ENCODE measurements at regions not wholly inside any gene's neighbourhood (a gene's known extent, or its start where the extent isn't known, plus 50 kb on each side); places are given as distances from the start of the nearest gene placed in this dataset.

- H3K36me3 ChIP-seq (ENCODE audit: insufficient read depth, low read length), result no peaks in the 10 kb centered on the region
- H3K4me3 ChIP-seq (ENCODE audit: low read length), result no peak overlapping the region
- H3K9me3 ChIP-seq (ENCODE audit: insufficient read depth, low read depth, low read length), result no peaks in the 10 kb centered on the region
- 85% methylated on average over 4 of the region's 4 CpGs for WGBS
- peaks cover 12% of the 10 kb centered on the region for H3K27me3 ChIP-seq (ENCODE audit: insufficient read depth, low read length)
- H3K4me1 ChIP-seq (ENCODE audit: insufficient read depth, low read length), result peaks cover 2% of the 10 kb centered on the region; the same call in 1 of the 2 replicates
- no peak overlapping the region for H3K9ac ChIP-seq (ENCODE audit: low read depth, low read length)
- H3K27ac ChIP-seq (ENCODE audit: low read depth, low read length), result no peak overlapping the region
Measured at GRCh38 chr7:91343420-91343960, 79.3 kb downstream of the FZD1 start.

- peaks cover 2% of the 10 kb centered on the region; the same call in 1 of the 2 replicates for H3K4me1 ChIP-seq (ENCODE audit: insufficient read depth, low read length)
Measured at GRCh38 chr7:91343996-91344629, 79.9 kb downstream of the FZD1 start.

GRCh38 chr7:91344911-91345310 is 80.7 kb downstream of the FZD1 start:
- no peak overlapping the region for H3K27ac ChIP-seq (ENCODE audit: low read depth, low read length)
- peaks cover 26% of the 10 kb centered on the region for H3K27me3 ChIP-seq (ENCODE audit: insufficient read depth, low read length)
- no peak overlapping the region for H3K4me3 ChIP-seq (ENCODE audit: low read length)
- no peak overlapping the region for H3K9ac ChIP-seq (ENCODE audit: low read depth, low read length)
- no peaks in the 10 kb centered on the region for H3K9me3 ChIP-seq (ENCODE audit: insufficient read depth, low read depth, low read length)
- peaks cover 2% of the 10 kb centered on the region; the same call in 1 of the 2 replicates for H3K4me1 ChIP-seq (ENCODE audit: insufficient read depth, low read length)
- WGBS, result 94% methylated on average over 5 of the region's 5 CpGs
- H3K36me3 ChIP-seq (ENCODE audit: insufficient read depth, low read length), result no peaks in the 10 kb centered on the region

More at GRCh38 chr7:91343996-91344629, 79.9 kb downstream of the FZD1 start:
- 91% methylated on average over 5 of the region's 6 CpGs for WGBS
- Histone ChIP-seq H3K9me3 (ENCODE audit: insufficient read depth, low read depth, low read length) (no peaks in the 10 kb centered on the region), H3K36me3 (ENCODE audit: insufficient read depth, low read length) (no peaks in the 10 kb centered on the region), H3K27ac (ENCODE audit: low read depth, low read length) (no peak overlapping the region), H3K9ac (ENCODE audit: low read depth, low read length) (no peak overlapping the region), H3K4me3 (ENCODE audit: low read length) (no peak overlapping the region), H3K27me3 (ENCODE audit: insufficient read depth, low read length) (peaks cover 18% of the 10 kb centered on the region)

- peaks cover 2% of the 10 kb centered on the region; the same call in 1 of the 2 replicates for H3K4me1 ChIP-seq (ENCODE audit: insufficient read depth, low read length)
- H3K27ac ChIP-seq (ENCODE audit: low read depth, low read length), result no peak overlapping the region
- H3K36me3 ChIP-seq (ENCODE audit: insufficient read depth, low read length), result no peaks in the 10 kb centered on the region
- H3K9ac ChIP-seq (ENCODE audit: low read depth, low read length), result no peak overlapping the region
- peaks cover 31% of the 10 kb centered on the region for H3K27me3 ChIP-seq (ENCODE audit: insufficient read depth, low read length)
- no peaks in the 10 kb centered on the region for H3K9me3 ChIP-seq (ENCODE audit: insufficient read depth, low read depth, low read length)
- no peak overlapping the region for H3K4me3 ChIP-seq (ENCODE audit: low read length)
- WGBS, result 80% methylated on average over 1 of the region's 1 CpG
Measured at GRCh38 chr7:91345449-91345848, 81.2 kb downstream of the FZD1 start.

GRCh38 chr7:91346426-91346825 is 82.2 kb downstream of the FZD1 start:
- Histone ChIP-seq H3K4me1 (ENCODE audit: insufficient read depth, low read length) (peaks cover 2% of the 10 kb centered on the region; the same call in 1 of the 2 replicates), H3K9ac (ENCODE audit: low read depth, low read length) (no peak overlapping the region), H3K9me3 (ENCODE audit: insufficient read depth, low read depth, low read length) (no peaks in the 10 kb centered on the region), H3K4me3 (ENCODE audit: low read length) (no peak overlapping the region), H3K27ac (ENCODE audit: low read depth, low read length) (no peak overlapping the region), H3K27me3 (ENCODE audit: insufficient read depth, low read length) (peaks cover 41% of the 10 kb centered on the region), H3K36me3 (ENCODE audit: insufficient read depth, low read length) (no peaks in the 10 kb centered on the region)

GRCh38 chr7:91347290-91347689 is 83.1 kb downstream of the FZD1 start:
- 93% methylated on average over 3 of the region's 3 CpGs for WGBS
- no peak overlapping the region for H3K4me3 ChIP-seq (ENCODE audit: low read length)
- H3K4me1 ChIP-seq (ENCODE audit: insufficient read depth, low read length), result peaks cover 11% of the 10 kb centered on the region; the same call in 1 of the 2 replicates
- peaks cover 50% of the 10 kb centered on the region for H3K27me3 ChIP-seq (ENCODE audit: insufficient read depth, low read length)
- no peaks in the 10 kb centered on the region for H3K9me3 ChIP-seq (ENCODE audit: insufficient read depth, low read depth, low read length)
- H3K27ac ChIP-seq (ENCODE audit: low read depth, low read length), result no peak overlapping the region
- no peaks in the 10 kb centered on the region for H3K36me3 ChIP-seq (ENCODE audit: insufficient read depth, low read length)
- H3K9ac ChIP-seq (ENCODE audit: low read depth, low read length), result no peak overlapping the region

GRCh38 chr7:91348711-91349110 is 84.5 kb downstream of the FZD1 start:
- peaks cover 63% of the 10 kb centered on the region for H3K27me3 ChIP-seq (ENCODE audit: insufficient read depth, low read length)
- H3K9me3 ChIP-seq (ENCODE audit: insufficient read depth, low read depth, low read length), result no peaks in the 10 kb centered on the region
- no peak overlapping the region for H3K27ac ChIP-seq (ENCODE audit: low read depth, low read length)
- no peak overlapping the region for H3K4me3 ChIP-seq (ENCODE audit: low read length)
- peaks cover 15% of the 10 kb centered on the region; the same call in 1 of the 2 replicates for H3K4me1 ChIP-seq (ENCODE audit: insufficient read depth, low read length)
- H3K36me3 ChIP-seq (ENCODE audit: insufficient read depth, low read length), result no peaks in the 10 kb centered on the region
- H3K9ac ChIP-seq (ENCODE audit: low read depth, low read length), result no peak overlapping the region

GRCh38 chr7:91351374-91351773 is 87.1 kb downstream of the FZD1 start:
- Histone ChIP-seq H3K27me3 (ENCODE audit: insufficient read depth, low read length) (peaks cover 88% of the 10 kb centered on the region), H3K4me1 (ENCODE audit: insufficient read depth, low read length) (peaks cover 31% of the 10 kb centered on the region; the same call in 1 of the 2 replicates), H3K36me3 (ENCODE audit: insufficient read depth, low read length) (no peaks in the 10 kb centered on the region), H3K4me3 (ENCODE audit: low read length) (no peak overlapping the region), H3K27ac (ENCODE audit: low read depth, low read length) (no peak overlapping the region), H3K9ac (ENCODE audit: low read depth, low read length) (no peak overlapping the region), H3K9me3 (ENCODE audit: insufficient read depth, low read depth, low read length) (no peaks in the 10 kb centered on the region)
- WGBS, result 96% methylated on average over 3 of the region's 3 CpGs

- H3K36me3 ChIP-seq (ENCODE audit: insufficient read depth, low read length), result no peaks in the 10 kb centered on the region
- H3K4me1 ChIP-seq (ENCODE audit: insufficient read depth, low read length), result peaks cover 33% of the 10 kb centered on the region; the same call in 1 of the 2 replicates
- peaks cover 93% of the 10 kb centered on the region for H3K27me3 ChIP-seq (ENCODE audit: insufficient read depth, low read length)
- H3K27ac ChIP-seq (ENCODE audit: low read depth, low read length), result no peak overlapping the region
- H3K4me3 ChIP-seq (ENCODE audit: low read length), result no peak overlapping the region
- H3K9me3 ChIP-seq (ENCODE audit: insufficient read depth, low read depth, low read length), result no peaks in the 10 kb centered on the region
- H3K9ac ChIP-seq (ENCODE audit: low read depth, low read length), result no peak overlapping the region
- WGBS, result 79% methylated on average over 4 of the region's 4 CpGs
Measured at GRCh38 chr7:91352091-91352490, 87.9 kb downstream of the FZD1 start.

GRCh38 chr7:91353848-91354247 is 89.6 kb downstream of the FZD1 start:
- 9% methylated on average over 2 of the region's 2 CpGs for WGBS

GRCh38 chr7:91355695-91356435 is 91.6 kb downstream of the FZD1 start:
- no peaks in the 10 kb centered on the region for H3K36me3 ChIP-seq (ENCODE audit: insufficient read depth, low read length)
- H3K27ac ChIP-seq (ENCODE audit: low read depth, low read length), result no peak overlapping the region
- 4% methylated on average over 6 of the region's 7 CpGs for WGBS
- H3K4me3 ChIP-seq (ENCODE audit: low read length), result no peak overlapping the region
- no peaks in the 10 kb centered on the region for H3K9me3 ChIP-seq (ENCODE audit: insufficient read depth, low read depth, low read length)
- H3K4me1 ChIP-seq (ENCODE audit: insufficient read depth, low read length), result peaks cover 34% of the 10 kb centered on the region; the same call in 1 of the 2 replicates
- no peak overlapping the region for H3K9ac ChIP-seq (ENCODE audit: low read depth, low read length)
- H3K27me3 ChIP-seq (ENCODE audit: insufficient read depth, low read length), result peaks cover 98% of the 10 kb centered on the region

More at GRCh38 chr7:91353848-91354247, 89.6 kb downstream of the FZD1 start:
- H3K36me3 ChIP-seq (ENCODE audit: insufficient read depth, low read length), result no peaks in the 10 kb centered on the region
- H3K27ac ChIP-seq (ENCODE audit: low read depth, low read length), result no peak overlapping the region
- no peaks in the 10 kb centered on the region for H3K9me3 ChIP-seq (ENCODE audit: insufficient read depth, low read depth, low read length)
- no peak overlapping the region for H3K4me3 ChIP-seq (ENCODE audit: low read length)
- H3K27me3 ChIP-seq (ENCODE audit: insufficient read depth, low read length), result peaks cover 98% of the 10 kb centered on the region
- H3K9ac ChIP-seq (ENCODE audit: low read depth, low read length), result no peak overlapping the region
- H3K4me1 ChIP-seq (ENCODE audit: insufficient read depth, low read length), result peaks cover 33% of the 10 kb centered on the region; the same call in 1 of the 2 replicates

Data from HUES64 (cell line).